B cell (primary cell): ENCODE measurements at regions not wholly inside any gene's neighbourhood (a gene's known extent, or its start where the extent isn't known, plus 50 kb on each side); places are given as distances from the start of the nearest gene placed in this dataset.

ENCODE experiments used
- EZH2 ChIP-seq: IDR thresholded peaks from 2 replicates; pipeline ENCODE4 v1.6.1; 2012; ENCODE audit warnings: borderline replicate concordance, low read depth, mild to moderate bottlenecking, moderate library complexity, low read length; ENCODE audit not compliant: insufficient read depth, poor library complexity, severe bottlenecking
- TF ChIP-seq, protein P1 (sequence below): fragments of 200-600 bp; IDR thresholded peaks from one replicate; pipeline ENCODE4 v1.8.0; 2022; ENCODE audit warnings: antibody characterized with exemption, mild to moderate bottlenecking

DNA sequence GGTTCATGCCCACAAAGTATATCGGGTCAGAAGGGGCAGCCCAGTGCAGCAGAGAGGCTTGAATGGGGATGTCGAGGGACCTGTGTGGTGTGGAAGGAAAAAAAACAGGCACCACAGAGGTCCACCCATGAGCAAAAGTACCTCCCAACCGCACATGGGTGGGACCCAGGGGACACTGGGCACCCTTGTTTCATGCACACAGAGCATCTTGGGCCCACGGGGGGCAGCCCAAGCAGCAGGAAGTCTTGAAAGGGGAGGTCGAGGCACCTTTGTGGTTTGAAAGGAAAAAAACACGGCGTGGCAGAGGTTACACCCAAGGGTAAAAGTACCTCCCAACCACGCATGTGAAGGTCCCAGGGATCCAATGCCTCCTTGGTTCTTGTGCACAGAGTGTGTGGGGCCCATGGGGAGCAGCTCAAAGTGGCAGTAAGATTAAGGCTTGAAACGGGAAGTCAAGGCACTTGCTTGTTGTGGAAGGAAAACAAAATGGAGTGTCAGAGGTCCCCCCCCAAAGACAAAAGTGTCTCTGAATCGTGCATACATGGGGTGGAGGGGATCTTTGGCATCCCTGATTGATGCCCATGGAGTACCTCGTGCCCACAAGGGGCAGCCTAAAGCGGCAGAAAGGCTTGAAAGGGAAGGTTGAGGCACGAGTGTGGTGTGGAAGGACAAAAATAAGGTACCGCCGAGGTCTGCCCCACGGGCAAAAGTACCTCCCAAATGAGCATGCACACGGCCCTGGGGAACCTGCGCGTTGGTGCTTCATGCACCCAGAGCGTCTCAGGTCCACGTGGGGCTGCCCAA, 575.5 kb downstream of the ALG10 start:
- TF ChIP-seq, protein P1, sequence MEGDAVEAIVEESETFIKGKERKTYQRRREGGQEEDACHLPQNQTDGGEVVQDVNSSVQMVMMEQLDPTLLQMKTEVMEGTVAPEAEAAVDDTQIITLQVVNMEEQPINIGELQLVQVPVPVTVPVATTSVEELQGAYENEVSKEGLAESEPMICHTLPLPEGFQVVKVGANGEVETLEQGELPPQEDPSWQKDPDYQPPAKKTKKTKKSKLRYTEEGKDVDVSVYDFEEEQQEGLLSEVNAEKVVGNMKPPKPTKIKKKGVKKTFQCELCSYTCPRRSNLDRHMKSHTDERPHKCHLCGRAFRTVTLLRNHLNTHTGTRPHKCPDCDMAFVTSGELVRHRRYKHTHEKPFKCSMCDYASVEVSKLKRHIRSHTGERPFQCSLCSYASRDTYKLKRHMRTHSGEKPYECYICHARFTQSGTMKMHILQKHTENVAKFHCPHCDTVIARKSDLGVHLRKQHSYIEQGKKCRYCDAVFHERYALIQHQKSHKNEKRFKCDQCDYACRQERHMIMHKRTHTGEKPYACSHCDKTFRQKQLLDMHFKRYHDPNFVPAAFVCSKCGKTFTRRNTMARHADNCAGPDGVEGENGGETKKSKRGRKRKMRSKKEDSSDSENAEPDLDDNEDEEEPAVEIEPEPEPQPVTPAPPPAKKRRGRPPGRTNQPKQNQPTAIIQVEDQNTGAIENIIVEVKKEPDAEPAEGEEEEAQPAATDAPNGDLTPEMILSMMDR: no peak
- no peak for TF ChIP-seq EZH2
